ENCODE measurements at regions not wholly inside any gene's neighbourhood (a gene's known extent, or its start where the extent isn't known, plus 50 kb on each side); places are given as distances from the start of the nearest gene placed in this dataset.

DNA sequence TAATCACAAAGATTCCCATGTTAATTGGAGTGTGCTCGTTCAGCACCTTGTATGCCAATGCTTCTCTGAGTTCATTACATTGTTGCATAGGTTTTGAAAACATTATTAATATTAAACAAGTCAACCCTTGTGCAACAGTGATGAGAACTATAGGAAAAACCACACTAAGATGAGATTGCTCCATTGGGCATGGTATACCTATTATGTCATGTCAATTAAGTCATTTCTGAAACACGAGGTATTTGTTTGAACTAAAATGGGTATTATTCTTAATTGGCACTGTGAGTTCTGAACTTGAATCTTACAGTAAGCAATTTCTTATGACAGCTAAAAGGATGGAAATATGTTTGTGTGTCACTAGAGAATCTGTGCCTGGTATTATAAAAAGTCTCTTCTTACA is 447.7 kb downstream of the EFNA5 start:
- TF ChIP-seq FOSL1 (IDR thresholded peaks at IDR 0.05; ENCODE audit: low read depth) (no peak), ZNF274 (IDR thresholded peaks at IDR 0.05; ENCODE audit: low read depth, low read length) (no peak), EZH2phosphoT487 (IDR thresholded peaks at IDR 0.05; ENCODE audit: borderline replicate concordance) (no peak), ZFX (IDR thresholded peaks at IDR 0.05) (no peak), CBX3 (IDR thresholded peaks at IDR 0.05; ENCODE audit: low read depth) (no peak), YY1 (IDR thresholded peaks at IDR 0.05; ENCODE audit: extremely low read depth, insufficient replicate concordance, low read depth, low read length) (no peak), JUND (IDR thresholded peaks at IDR 0.05) (no peak), ELF1 (IDR thresholded peaks at IDR 0.05; ENCODE audit: borderline replicate concordance, low read depth) (no peak), SRF (IDR thresholded peaks at IDR 0.05; ENCODE audit: low read depth) (no peak), CEBPB (IDR thresholded peaks at IDR 0.05; ENCODE audit: low read depth) (no peak), EGR1 (IDR thresholded peaks at IDR 0.05; ENCODE audit: low read depth) (no peak), POLR2AphosphoS5 (IDR thresholded peaks at IDR 0.05; ENCODE audit: low read depth, low read length) (no peak), RAD21 (IDR thresholded peaks at IDR 0.05; ENCODE audit: low read depth) (no peak), TCF7L2 (IDR thresholded peaks at IDR 0.05; ENCODE audit: borderline replicate concordance, extremely low read depth, insufficient read depth, insufficient read length) (no peak)
- TF ChIP-seq, protein P1, sequence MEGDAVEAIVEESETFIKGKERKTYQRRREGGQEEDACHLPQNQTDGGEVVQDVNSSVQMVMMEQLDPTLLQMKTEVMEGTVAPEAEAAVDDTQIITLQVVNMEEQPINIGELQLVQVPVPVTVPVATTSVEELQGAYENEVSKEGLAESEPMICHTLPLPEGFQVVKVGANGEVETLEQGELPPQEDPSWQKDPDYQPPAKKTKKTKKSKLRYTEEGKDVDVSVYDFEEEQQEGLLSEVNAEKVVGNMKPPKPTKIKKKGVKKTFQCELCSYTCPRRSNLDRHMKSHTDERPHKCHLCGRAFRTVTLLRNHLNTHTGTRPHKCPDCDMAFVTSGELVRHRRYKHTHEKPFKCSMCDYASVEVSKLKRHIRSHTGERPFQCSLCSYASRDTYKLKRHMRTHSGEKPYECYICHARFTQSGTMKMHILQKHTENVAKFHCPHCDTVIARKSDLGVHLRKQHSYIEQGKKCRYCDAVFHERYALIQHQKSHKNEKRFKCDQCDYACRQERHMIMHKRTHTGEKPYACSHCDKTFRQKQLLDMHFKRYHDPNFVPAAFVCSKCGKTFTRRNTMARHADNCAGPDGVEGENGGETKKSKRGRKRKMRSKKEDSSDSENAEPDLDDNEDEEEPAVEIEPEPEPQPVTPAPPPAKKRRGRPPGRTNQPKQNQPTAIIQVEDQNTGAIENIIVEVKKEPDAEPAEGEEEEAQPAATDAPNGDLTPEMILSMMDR (IDR thresholded peaks at IDR 0.05 in 2 of 3, conservative IDR thresholded peaks at IDR 0.05 in 1 of 3; ENCODE audit: borderline replicate concordance in 1 of 3, insufficient read depth in 1 of 3, low read depth in 2 of 3, low read length in 2 of 3), result no peak
- TF ChIP-seq, protein P2, sequence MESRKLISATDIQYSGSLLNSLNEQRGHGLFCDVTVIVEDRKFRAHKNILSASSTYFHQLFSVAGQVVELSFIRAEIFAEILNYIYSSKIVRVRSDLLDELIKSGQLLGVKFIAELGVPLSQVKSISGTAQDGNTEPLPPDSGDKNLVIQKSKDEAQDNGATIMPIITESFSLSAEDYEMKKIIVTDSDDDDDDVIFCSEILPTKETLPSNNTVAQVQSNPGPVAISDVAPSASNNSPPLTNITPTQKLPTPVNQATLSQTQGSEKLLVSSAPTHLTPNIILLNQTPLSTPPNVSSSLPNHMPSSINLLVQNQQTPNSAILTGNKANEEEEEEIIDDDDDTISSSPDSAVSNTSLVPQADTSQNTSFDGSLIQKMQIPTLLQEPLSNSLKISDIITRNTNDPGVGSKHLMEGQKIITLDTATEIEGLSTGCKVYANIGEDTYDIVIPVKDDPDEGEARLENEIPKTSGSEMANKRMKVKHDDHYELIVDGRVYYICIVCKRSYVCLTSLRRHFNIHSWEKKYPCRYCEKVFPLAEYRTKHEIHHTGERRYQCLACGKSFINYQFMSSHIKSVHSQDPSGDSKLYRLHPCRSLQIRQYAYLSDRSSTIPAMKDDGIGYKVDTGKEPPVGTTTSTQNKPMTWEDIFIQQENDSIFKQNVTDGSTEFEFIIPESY (IDR thresholded peaks at IDR 0.05; ENCODE audit: extremely low read depth, insufficient replicate concordance, low read length), result no peak
- TF ChIP-seq, protein P3, sequence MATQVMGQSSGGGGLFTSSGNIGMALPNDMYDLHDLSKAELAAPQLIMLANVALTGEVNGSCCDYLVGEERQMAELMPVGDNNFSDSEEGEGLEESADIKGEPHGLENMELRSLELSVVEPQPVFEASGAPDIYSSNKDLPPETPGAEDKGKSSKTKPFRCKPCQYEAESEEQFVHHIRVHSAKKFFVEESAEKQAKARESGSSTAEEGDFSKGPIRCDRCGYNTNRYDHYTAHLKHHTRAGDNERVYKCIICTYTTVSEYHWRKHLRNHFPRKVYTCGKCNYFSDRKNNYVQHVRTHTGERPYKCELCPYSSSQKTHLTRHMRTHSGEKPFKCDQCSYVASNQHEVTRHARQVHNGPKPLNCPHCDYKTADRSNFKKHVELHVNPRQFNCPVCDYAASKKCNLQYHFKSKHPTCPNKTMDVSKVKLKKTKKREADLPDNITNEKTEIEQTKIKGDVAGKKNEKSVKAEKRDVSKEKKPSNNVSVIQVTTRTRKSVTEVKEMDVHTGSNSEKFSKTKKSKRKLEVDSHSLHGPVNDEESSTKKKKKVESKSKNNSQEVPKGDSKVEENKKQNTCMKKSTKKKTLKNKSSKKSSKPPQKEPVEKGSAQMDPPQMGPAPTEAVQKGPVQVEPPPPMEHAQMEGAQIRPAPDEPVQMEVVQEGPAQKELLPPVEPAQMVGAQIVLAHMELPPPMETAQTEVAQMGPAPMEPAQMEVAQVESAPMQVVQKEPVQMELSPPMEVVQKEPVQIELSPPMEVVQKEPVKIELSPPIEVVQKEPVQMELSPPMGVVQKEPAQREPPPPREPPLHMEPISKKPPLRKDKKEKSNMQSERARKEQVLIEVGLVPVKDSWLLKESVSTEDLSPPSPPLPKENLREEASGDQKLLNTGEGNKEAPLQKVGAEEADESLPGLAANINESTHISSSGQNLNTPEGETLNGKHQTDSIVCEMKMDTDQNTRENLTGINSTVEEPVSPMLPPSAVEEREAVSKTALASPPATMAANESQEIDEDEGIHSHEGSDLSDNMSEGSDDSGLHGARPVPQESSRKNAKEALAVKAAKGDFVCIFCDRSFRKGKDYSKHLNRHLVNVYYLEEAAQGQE (IDR thresholded peaks at IDR 0.05; ENCODE audit: low read depth), result no peak
- Histone ChIP-seq H3K9me2 (ENCODE audit: insufficient read depth) (no peaks in the 10 kb centered on the region), H4K20me1 (ENCODE audit: insufficient read depth) (no peaks in the 10 kb centered on the region), H3K27me3 (ENCODE audit: insufficient read depth, low read length) (no peaks in the 10 kb centered on the region), H3K4me1 (ENCODE audit: control insufficient read depth in 1 of 2, insufficient read depth in 2 of 2, low read length in 2 of 2) (peaks cover 0 to 2% of the 10 kb centered on the region in 2 experiments; a peak in 1 of 4 replicates), H3K79me2 (ENCODE audit: insufficient read depth, low read length) (no peaks in the 10 kb centered on the region), H3K9me3 (ENCODE audit: control insufficient read depth in 1 of 2, insufficient read depth in 1 of 2, low read depth in 1 of 2, low read length in 2 of 2) (no peaks in the 10 kb centered on the region), H3K27ac (ENCODE audit: low read depth, low read length) (no peak overlapping the region), H3K4me2 (ENCODE audit: low read length) (no peak overlapping the region), H3K9ac (ENCODE audit: low read length) (no peak overlapping the region), H3K4me3 (replicated peaks in 1 of 2; ENCODE audit: low read depth in 1 of 2, low read length in 2 of 2) (no peak overlapping the region), H2AFZ (ENCODE audit: low read depth, low read length, poor library complexity, severe bottlenecking) (no peak overlapping the region), H3K36me3 (ENCODE audit: control insufficient read depth in 1 of 2, insufficient read depth in 2 of 2, low read length in 2 of 2) (no peaks in the 10 kb centered on the region)
- intact Hi-C loops (cut with micrococcal nuclease), result no loop called here
- ChIA-PET POLR2A (no interaction called here), RAD21 (ENCODE audit: low non-redundant PET in 1 of 2, low total read pairs in 2 of 2, uncharacterized antibody in 2 of 2, unreplicated experiment in 2 of 2) (no interaction called here), CTCF (no interaction called here)
- BruUV-seq (replicated peaks), result no TSS peak
- DNase-seq (ENCODE audit: low read depth, low spot score), result no peak
- no peak for ATAC-seq

All from HCT116 (cell line).